ENCODE measurements at regions not wholly inside any gene's neighbourhood (a gene's known extent, or its start where the extent isn't known, plus 50 kb on each side); places are given as distances from the start of the nearest gene placed in this dataset.

- no peak for DNase-seq (ENCODE audit: low spot score)
- ChIA-PET POLR2A (ENCODE audit: low non-redundant PET) (no interaction called here), CTCF (no interaction called here)
- intact Hi-C loops (cut with micrococcal nuclease; ENCODE audit: unreplicated experiment), result no loop called here
- no TSS peak for BruUV-seq (replicated peaks)
- TF ChIP-seq CTCF (conservative IDR thresholded peaks at IDR 0.05; ENCODE audit: low read depth, low read length), result no peak
- no peak for TF ChIP-seq EZH2 (IDR thresholded peaks at IDR 0.05; ENCODE audit: borderline replicate concordance, low read depth, low read length, poor library complexity, severe bottlenecking)
- no peaks in the 10 kb centered on the region for H3K4me1 ChIP-seq (ENCODE audit: insufficient read depth, low read length, poor library complexity, severe bottlenecking)
- no peaks in the 10 kb centered on the region for H3K9me3 ChIP-seq (ENCODE audit: low read depth, low read length, poor library complexity, severe bottlenecking)
- H3K4me3 ChIP-seq (ENCODE audit: low read depth, low read length, poor library complexity, severe bottlenecking), result no peak overlapping the region
- no peak overlapping the region for H3K27ac ChIP-seq (ENCODE audit: low read depth, low read length, poor library complexity, severe bottlenecking)
- no peaks in the 10 kb centered on the region for H3K36me3 ChIP-seq (ENCODE audit: insufficient read depth, low read length, poor library complexity, severe bottlenecking)
- no peaks in the 10 kb centered on the region for H3K27me3 ChIP-seq (replicated peaks; ENCODE audit: insufficient read depth, low read depth, low read length, poor library complexity)
These were observed 740.9 kb downstream of the FRK start for GRCh38 chr6:115319823-115320222.

GRCh38 chr6:115310156-115310555 is 750.5 kb downstream of the FRK start:
- Histone ChIP-seq H3K27ac (ENCODE audit: low read depth, low read length, poor library complexity, severe bottlenecking) (no peak overlapping the region), H3K4me3 (ENCODE audit: low read depth, low read length, poor library complexity, severe bottlenecking) (no peak overlapping the region), H3K4me1 (ENCODE audit: insufficient read depth, low read length, poor library complexity, severe bottlenecking) (no peaks in the 10 kb centered on the region), H3K27me3 (replicated peaks; ENCODE audit: insufficient read depth, low read depth, low read length, poor library complexity) (no peaks in the 10 kb centered on the region), H3K9me3 (ENCODE audit: low read depth, low read length, poor library complexity, severe bottlenecking) (no peaks in the 10 kb centered on the region), H3K36me3 (ENCODE audit: insufficient read depth, low read length, poor library complexity, severe bottlenecking) (no peaks in the 10 kb centered on the region)
- BruUV-seq (replicated peaks), result no TSS peak
- POLR2A ChIA-PET (ENCODE audit: low non-redundant PET), result no interaction called here
- no peak for TF ChIP-seq CTCF (conservative IDR thresholded peaks at IDR 0.05; ENCODE audit: low read depth, low read length)
- TF ChIP-seq EZH2 (IDR thresholded peaks at IDR 0.05; ENCODE audit: borderline replicate concordance, low read depth, low read length, poor library complexity, severe bottlenecking), result no peak
- no peak for DNase-seq (ENCODE audit: low spot score)
- CTCF ChIA-PET, result no interaction called here
- intact Hi-C loops (cut with micrococcal nuclease; ENCODE audit: unreplicated experiment), result no loop called here

GRCh38 chr6:115302731-115303130 is 758.0 kb downstream of the FRK start:
- CTCF ChIA-PET, result no interaction called here
- POLR2A ChIA-PET (ENCODE audit: low non-redundant PET), result no interaction called here

GRCh38 chr6:115287467-115287866 is 773.2 kb downstream of the FRK start:
- Histone ChIP-seq H3K36me3 (ENCODE audit: insufficient read depth, low read length, poor library complexity, severe bottlenecking) (no peaks in the 10 kb centered on the region), H3K27ac (ENCODE audit: low read depth, low read length, poor library complexity, severe bottlenecking) (no peak overlapping the region), H3K27me3 (replicated peaks; ENCODE audit: insufficient read depth, low read depth, low read length, poor library complexity) (no peaks in the 10 kb centered on the region), H3K4me1 (ENCODE audit: insufficient read depth, low read length, poor library complexity, severe bottlenecking) (no peaks in the 10 kb centered on the region), H3K9me3 (ENCODE audit: low read depth, low read length, poor library complexity, severe bottlenecking) (no peaks in the 10 kb centered on the region), H3K4me3 (ENCODE audit: low read depth, low read length, poor library complexity, severe bottlenecking) (no peak overlapping the region)
- ChIA-PET POLR2A (ENCODE audit: low non-redundant PET) (no interaction called here), CTCF (no interaction called here)
- intact Hi-C loops (cut with micrococcal nuclease; ENCODE audit: unreplicated experiment), result no loop called here
- no TSS peak for BruUV-seq (replicated peaks)
- TF ChIP-seq EZH2 (IDR thresholded peaks at IDR 0.05; ENCODE audit: borderline replicate concordance, low read depth, low read length, poor library complexity, severe bottlenecking) (no peak), CTCF (conservative IDR thresholded peaks at IDR 0.05; ENCODE audit: low read depth, low read length) (no peak)
- DNase-seq (ENCODE audit: low spot score), result no peak

More at GRCh38 chr6:115302731-115303130, 758.0 kb downstream of the FRK start:
- intact Hi-C loops (cut with micrococcal nuclease; ENCODE audit: unreplicated experiment), result no loop called here
- Histone ChIP-seq H3K4me1 (ENCODE audit: insufficient read depth, low read length, poor library complexity, severe bottlenecking) (no peaks in the 10 kb centered on the region), H3K27ac (ENCODE audit: low read depth, low read length, poor library complexity, severe bottlenecking) (no peak overlapping the region), H3K9me3 (ENCODE audit: low read depth, low read length, poor library complexity, severe bottlenecking) (no peaks in the 10 kb centered on the region), H3K4me3 (ENCODE audit: low read depth, low read length, poor library complexity, severe bottlenecking) (no peak overlapping the region), H3K27me3 (replicated peaks; ENCODE audit: insufficient read depth, low read depth, low read length, poor library complexity) (no peaks in the 10 kb centered on the region), H3K36me3 (ENCODE audit: insufficient read depth, low read length, poor library complexity, severe bottlenecking) (no peaks in the 10 kb centered on the region)
- TF ChIP-seq EZH2 (IDR thresholded peaks at IDR 0.05; ENCODE audit: borderline replicate concordance, low read depth, low read length, poor library complexity, severe bottlenecking), result no peak
- DNase-seq (ENCODE audit: low spot score), result no peak
- no TSS peak for BruUV-seq (replicated peaks)

Measured in A673 (cell line).